Left ventricle myocardium inferior (tissue), 1 donor: ENCODE measurements at regions not wholly inside any gene's neighbourhood (a gene's known extent, or its start where the extent isn't known, plus 50 kb on each side); places are given as distances from the start of the nearest gene placed in this dataset.

ENCODE experiments used
- DNase-seq: peaks from one replicate; pipeline ENCODE4 v3.0.0-alpha.2; 2020
- H3K27ac ChIP-seq: fragments of 200-600 bp; replicated peaks from 2 replicates; pipeline ENCODE4 v1.8.0; 2021
- H3K27me3 ChIP-seq: fragments of 200-600 bp; 2 replicates; pipeline ENCODE4 v1.8.0; 2021; ENCODE audit warnings: low read depth
- H3K36me3 ChIP-seq: fragments of 200-600 bp; 2 replicates; pipeline ENCODE4 v1.8.0; 2021
- H3K4me1 ChIP-seq: fragments of 200-600 bp; 2 replicates; pipeline ENCODE4 v1.8.0; 2021
- H3K4me3 ChIP-seq: fragments of 200-600 bp; 2 replicates; pipeline ENCODE4 v1.8.0; 2021; ENCODE audit warnings: mild to moderate bottlenecking, moderate library complexity
- H3K9me3 ChIP-seq: fragments of 200-600 bp; replicated peaks from 2 replicates; pipeline ENCODE4 v1.8.0; 2021
- CTCF ChIP-seq: fragments of 200-600 bp; IDR thresholded peaks from 2 replicates; pipeline ENCODE4 v1.8.0; 2021; ENCODE audit warnings: antibody characterized with exemption, mild to moderate bottlenecking, borderline replicate concordance
- intact Hi-C: fragments of 100-400 bp; cut with micrococcal nuclease; formaldehyde crosslinking; loops from one replicate; pipeline ENCODE4 v1.11.0; 2022
- donor health status: DM: no; HTN: yes; CAD: no; lungs with severe emphysema.

DNA sequence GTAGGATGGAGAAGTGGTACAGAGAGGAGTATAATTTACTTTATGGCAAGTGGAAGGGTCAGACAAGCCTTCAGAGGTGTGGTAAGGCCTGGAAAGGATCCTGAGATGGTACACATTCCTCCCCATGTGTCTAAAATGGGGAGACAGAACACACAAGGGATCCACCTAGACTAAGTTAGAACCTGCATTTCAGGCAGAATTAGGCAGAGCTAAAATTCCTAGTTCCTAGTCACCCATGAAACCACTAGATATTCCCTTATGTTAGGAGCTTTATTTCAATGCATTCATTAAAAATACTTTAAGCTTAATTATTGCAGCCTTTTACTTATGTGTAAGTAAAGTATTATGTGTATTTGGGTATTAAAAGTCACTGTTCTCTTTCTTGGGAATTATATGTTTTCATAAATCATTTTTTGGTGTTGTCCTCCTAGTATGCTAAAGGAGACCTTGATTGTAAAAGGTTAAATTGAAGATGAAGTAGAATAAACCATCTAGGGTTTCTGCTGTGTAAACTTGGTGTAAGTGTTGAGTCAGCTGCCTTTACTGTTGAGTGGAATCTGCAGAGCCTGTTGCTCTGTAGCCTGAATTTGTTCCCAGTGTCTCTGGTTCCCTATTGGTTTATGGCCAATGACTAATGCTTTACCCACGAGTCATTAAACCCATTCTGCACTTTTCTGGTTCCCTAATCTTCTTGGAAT, 423.2 kb downstream of the ATP23 start:
- no peak for DNase-seq
- intact Hi-C loops, result no loop called here
- H3K9me3 ChIP-seq, result no peaks in the 10 kb centered on the region
- no peak overlapping the region for H3K4me3 ChIP-seq
- H3K36me3 ChIP-seq, result no peaks in the 10 kb centered on the region
- no peak for TF ChIP-seq CTCF
- H3K27me3 ChIP-seq, result no peaks in the 10 kb centered on the region
- no peak overlapping the region for H3K27ac ChIP-seq
- no peaks in the 10 kb centered on the region for H3K4me1 ChIP-seq

DNA sequence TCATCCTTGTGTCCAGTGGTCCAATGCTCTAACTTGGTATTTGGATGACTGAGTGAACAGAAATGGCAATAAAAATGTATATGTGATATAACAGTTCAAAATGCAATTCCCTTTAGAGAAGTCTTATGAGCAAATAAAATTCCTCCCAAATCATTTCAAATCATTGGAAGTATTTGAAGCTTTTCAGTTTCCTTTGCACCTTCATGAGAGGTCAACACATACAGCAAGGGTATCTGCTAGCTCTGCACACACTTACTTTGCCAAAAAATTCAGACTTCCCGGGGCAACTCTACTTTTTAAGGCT, 423.7 kb downstream of the ATP23 start:
- Histone ChIP-seq H3K4me3 (no peak overlapping the region), H3K27me3 (no peaks in the 10 kb centered on the region), H3K9me3 (no peaks in the 10 kb centered on the region), H3K27ac (no peak overlapping the region), H3K4me1 (no peaks in the 10 kb centered on the region), H3K36me3 (no peaks in the 10 kb centered on the region)
- intact Hi-C loops, result no loop called here
- TF ChIP-seq CTCF, result no peak
- DNase-seq, result no peak

- no peak overlapping the region for H3K4me3 ChIP-seq
- no peaks in the 10 kb centered on the region for H3K4me1 ChIP-seq
- H3K36me3 ChIP-seq, result no peaks in the 10 kb centered on the region
- no peak overlapping the region for H3K27ac ChIP-seq
- no peak for TF ChIP-seq CTCF
- intact Hi-C loops, result no loop called here
- H3K27me3 ChIP-seq, result no peaks in the 10 kb centered on the region
- peaks cover 12% of the 10 kb centered on the region for H3K9me3 ChIP-seq
- DNase-seq, result no peak
Observed at GRCh38 chr12:58367041-58367440, 425.7 kb downstream of the ATP23 start.

DNA sequence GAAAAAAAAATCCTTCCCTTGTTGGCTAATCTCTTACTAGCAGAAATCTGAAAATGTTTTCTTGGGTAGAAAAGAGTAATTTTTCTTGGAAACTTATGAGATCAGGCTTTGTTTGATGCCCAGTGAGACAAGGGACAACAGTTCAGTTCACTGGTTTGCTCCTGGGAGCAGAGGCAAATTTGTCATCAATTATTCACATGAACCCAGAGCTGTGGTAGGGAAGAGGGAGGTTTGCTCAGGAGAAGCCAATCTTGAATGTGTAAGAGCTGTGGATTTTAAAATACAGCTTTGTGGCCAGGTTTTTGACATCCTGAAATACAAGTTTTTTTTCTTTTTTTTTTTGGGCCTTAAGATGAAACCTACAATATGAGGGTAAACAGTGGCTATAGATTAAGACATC, 426.6 kb downstream of the ATP23 start:
- no peaks in the 10 kb centered on the region for H3K4me1 ChIP-seq
- DNase-seq, result no peak
- H3K9me3 ChIP-seq, result peaks cover 17% of the 10 kb centered on the region
- no peak overlapping the region for H3K4me3 ChIP-seq
- H3K36me3 ChIP-seq, result no peaks in the 10 kb centered on the region
- H3K27ac ChIP-seq, result no peak overlapping the region
- intact Hi-C loops, result no loop called here
- no peak for TF ChIP-seq CTCF
- H3K27me3 ChIP-seq, result no peaks in the 10 kb centered on the region

GRCh38 chr12:58369576-58369975, 428.2 kb downstream of the ATP23 start:
- H3K27ac ChIP-seq, result no peak overlapping the region
- no peak for TF ChIP-seq CTCF
- DNase-seq, result no peak
- no peaks in the 10 kb centered on the region for H3K36me3 ChIP-seq
- H3K9me3 ChIP-seq, result peaks cover 17% of the 10 kb centered on the region
- H3K27me3 ChIP-seq, result no peaks in the 10 kb centered on the region
- intact Hi-C loops, result no loop called here
- H3K4me3 ChIP-seq, result no peak overlapping the region
- H3K4me1 ChIP-seq, result no peaks in the 10 kb centered on the region

- intact Hi-C loops, result no loop called here
- TF ChIP-seq CTCF, result no peak
- H3K4me3 ChIP-seq, result no peak overlapping the region
- H3K27me3 ChIP-seq, result no peaks in the 10 kb centered on the region
- no peak for DNase-seq
- no peaks in the 10 kb centered on the region for H3K4me1 ChIP-seq
- no peaks in the 10 kb centered on the region for H3K36me3 ChIP-seq
- H3K27ac ChIP-seq, result no peak overlapping the region
- H3K9me3 ChIP-seq, result peaks cover 17% of the 10 kb centered on the region
Observed at GRCh38 chr12:58372298-58372697, 430.9 kb downstream of the ATP23 start.
